ENCODE measurements at regions not wholly inside any gene's neighbourhood (a gene's known extent, or its start where the extent isn't known, plus 50 kb on each side); places are given as distances from the start of the nearest gene placed in this dataset.

DNA sequence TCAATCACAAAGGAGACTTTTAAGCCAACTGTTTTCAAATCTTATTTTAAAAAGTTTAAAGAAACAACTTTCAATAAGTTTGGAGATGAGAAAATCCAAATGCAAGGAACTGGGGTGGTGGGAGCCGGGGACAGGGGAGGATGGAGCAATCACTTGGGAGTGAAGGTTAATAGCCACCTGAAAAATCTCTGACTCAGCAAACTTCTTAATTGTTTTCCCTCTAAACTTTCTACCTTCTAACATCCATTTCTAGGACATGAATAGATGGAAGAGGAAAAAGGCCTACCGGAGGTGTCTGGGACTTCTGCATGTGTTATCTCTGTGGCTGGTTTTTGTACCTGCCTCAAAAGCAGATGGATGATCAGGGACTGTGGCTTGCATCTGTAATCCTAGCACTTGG, 360.6 kb downstream of the OSTF1 start (continued):
- TF ChIP-seq, protein P1, sequence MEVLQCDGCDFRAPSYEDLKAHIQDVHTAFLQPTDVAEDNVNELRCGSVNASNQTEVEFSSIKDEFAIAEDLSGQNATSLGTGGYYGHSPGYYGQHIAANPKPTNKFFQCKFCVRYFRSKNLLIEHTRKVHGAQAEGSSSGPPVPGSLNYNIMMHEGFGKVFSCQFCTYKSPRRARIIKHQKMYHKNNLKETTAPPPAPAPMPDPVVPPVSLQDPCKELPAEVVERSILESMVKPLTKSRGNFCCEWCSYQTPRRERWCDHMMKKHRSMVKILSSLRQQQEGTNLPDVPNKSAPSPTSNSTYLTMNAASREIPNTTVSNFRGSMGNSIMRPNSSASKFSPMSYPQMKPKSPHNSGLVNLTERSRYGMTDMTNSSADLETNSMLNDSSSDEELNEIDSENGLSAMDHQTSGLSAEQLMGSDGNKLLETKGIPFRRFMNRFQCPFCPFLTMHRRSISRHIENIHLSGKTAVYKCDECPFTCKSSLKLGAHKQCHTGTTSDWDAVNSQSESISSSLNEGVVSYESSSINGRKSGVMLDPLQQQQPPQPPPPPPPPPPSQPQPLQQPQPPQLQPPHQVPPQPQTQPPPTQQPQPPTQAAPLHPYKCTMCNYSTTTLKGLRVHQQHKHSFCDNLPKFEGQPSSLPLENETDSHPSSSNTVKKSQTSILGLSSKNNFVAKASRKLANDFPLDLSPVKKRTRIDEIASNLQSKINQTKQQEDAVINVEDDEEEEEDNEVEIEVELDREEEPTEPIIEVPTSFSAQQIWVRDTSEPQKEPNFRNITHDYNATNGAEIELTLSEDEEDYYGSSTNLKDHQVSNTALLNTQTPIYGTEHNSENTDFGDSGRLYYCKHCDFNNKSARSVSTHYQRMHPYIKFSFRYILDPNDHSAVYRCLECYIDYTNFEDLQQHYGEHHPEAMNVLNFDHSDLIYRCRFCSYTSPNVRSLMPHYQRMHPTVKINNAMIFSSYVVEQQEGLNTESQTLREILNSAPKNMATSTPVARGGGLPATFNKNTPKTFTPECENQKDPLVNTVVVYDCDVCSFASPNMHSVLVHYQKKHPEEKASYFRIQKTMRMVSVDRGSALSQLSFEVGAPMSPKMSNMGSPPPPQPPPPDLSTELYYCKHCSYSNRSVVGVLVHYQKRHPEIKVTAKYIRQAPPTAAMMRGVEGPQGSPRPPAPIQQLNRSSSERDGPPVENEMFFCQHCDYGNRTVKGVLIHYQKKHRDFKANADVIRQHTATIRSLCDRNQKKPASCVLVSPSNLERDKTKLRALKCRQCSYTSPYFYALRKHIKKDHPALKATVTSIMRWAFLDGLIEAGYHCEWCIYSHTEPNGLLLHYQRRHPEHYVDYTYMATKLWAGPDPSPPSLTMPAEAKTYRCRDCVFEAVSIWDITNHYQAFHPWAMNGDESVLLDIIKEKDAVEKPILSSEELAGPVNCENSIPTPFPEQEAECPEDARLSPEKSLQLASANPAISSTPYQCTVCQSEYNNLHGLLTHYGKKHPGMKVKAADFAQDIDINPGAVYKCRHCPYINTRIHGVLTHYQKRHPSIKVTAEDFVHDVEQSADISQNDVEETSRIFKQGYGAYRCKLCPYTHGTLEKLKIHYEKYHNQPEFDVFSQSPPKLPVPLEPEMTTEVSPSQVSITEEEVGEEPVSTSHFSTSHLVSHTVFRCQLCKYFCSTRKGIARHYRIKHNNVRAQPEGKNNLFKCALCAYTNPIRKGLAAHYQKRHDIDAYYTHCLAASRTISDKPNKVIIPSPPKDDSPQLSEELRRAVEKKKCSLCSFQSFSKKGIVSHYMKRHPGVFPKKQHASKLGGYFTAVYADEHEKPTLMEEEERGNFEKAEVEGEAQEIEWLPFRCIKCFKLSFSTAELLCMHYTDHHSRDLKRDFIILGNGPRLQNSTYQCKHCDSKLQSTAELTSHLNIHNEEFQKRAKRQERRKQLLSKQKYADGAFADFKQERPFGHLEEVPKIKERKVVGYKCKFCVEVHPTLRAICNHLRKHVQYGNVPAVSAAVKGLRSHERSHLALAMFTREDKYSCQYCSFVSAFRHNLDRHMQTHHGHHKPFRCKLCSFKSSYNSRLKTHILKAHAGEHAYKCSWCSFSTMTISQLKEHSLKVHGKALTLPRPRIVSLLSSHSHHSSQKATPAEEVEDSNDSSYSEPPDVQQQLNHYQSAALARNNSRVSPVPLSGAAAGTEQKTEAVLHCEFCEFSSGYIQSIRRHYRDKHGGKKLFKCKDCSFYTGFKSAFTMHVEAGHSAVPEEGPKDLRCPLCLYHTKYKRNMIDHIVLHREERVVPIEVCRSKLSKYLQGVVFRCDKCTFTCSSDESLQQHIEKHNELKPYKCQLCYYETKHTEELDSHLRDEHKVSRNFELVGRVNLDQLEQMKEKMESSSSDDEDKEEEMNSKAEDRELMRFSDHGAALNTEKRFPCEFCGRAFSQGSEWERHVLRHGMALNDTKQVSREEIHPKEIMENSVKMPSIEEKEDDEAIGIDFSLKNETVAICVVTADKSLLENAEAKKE (CRISPR knock-in tag; IDR thresholded peaks at IDR 0.05) = no peak
- TF ChIP-seq EZH2phosphoT487 (IDR thresholded peaks at IDR 0.05; ENCODE audit: unreplicated experiment) = no peak
- TF ChIP-seq, protein P2, sequence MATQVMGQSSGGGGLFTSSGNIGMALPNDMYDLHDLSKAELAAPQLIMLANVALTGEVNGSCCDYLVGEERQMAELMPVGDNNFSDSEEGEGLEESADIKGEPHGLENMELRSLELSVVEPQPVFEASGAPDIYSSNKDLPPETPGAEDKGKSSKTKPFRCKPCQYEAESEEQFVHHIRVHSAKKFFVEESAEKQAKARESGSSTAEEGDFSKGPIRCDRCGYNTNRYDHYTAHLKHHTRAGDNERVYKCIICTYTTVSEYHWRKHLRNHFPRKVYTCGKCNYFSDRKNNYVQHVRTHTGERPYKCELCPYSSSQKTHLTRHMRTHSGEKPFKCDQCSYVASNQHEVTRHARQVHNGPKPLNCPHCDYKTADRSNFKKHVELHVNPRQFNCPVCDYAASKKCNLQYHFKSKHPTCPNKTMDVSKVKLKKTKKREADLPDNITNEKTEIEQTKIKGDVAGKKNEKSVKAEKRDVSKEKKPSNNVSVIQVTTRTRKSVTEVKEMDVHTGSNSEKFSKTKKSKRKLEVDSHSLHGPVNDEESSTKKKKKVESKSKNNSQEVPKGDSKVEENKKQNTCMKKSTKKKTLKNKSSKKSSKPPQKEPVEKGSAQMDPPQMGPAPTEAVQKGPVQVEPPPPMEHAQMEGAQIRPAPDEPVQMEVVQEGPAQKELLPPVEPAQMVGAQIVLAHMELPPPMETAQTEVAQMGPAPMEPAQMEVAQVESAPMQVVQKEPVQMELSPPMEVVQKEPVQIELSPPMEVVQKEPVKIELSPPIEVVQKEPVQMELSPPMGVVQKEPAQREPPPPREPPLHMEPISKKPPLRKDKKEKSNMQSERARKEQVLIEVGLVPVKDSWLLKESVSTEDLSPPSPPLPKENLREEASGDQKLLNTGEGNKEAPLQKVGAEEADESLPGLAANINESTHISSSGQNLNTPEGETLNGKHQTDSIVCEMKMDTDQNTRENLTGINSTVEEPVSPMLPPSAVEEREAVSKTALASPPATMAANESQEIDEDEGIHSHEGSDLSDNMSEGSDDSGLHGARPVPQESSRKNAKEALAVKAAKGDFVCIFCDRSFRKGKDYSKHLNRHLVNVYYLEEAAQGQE (IDR thresholded peaks at IDR 0.05; ENCODE audit: unreplicated experiment) = no peak
- TF ChIP-seq, protein P3, sequence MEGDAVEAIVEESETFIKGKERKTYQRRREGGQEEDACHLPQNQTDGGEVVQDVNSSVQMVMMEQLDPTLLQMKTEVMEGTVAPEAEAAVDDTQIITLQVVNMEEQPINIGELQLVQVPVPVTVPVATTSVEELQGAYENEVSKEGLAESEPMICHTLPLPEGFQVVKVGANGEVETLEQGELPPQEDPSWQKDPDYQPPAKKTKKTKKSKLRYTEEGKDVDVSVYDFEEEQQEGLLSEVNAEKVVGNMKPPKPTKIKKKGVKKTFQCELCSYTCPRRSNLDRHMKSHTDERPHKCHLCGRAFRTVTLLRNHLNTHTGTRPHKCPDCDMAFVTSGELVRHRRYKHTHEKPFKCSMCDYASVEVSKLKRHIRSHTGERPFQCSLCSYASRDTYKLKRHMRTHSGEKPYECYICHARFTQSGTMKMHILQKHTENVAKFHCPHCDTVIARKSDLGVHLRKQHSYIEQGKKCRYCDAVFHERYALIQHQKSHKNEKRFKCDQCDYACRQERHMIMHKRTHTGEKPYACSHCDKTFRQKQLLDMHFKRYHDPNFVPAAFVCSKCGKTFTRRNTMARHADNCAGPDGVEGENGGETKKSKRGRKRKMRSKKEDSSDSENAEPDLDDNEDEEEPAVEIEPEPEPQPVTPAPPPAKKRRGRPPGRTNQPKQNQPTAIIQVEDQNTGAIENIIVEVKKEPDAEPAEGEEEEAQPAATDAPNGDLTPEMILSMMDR (conservative IDR thresholded peaks at IDR 0.05; ENCODE audit: low read depth in 2 of 2) = no peak
